ENCODE measurements at regions not wholly inside any gene's neighbourhood (a gene's known extent, or its start where the extent isn't known, plus 50 kb on each side); places are given as distances from the start of the nearest gene placed in this dataset.

- no peak for DNase-seq
These were observed 219.3 kb upstream of the ARID1B start for GRCh38 chr6:156557911-156558259.

- no peak for DNase-seq
These were observed 219.8 kb upstream of the ARID1B start for GRCh38 chr6:156557251-156557910.

GRCh38 chr6:156556811-156557210, 220.4 kb upstream of the ARID1B start:
- DNase-seq = no peak

GRCh38 chr6:156555116-156555515, 222.1 kb upstream of the ARID1B start:
- DNase-seq = no peak

GRCh38 chr6:156554160-156554559, 223.0 kb upstream of the ARID1B start:
- no peak for DNase-seq

GRCh38 chr6:156552849-156553248, 224.3 kb upstream of the ARID1B start:
- no peak for DNase-seq

GRCh38 chr6:156550949-156551348, 226.2 kb upstream of the ARID1B start:
- DNase-seq = no peak

- DNase-seq = no peak
These were observed 231.2 kb upstream of the ARID1B start for GRCh38 chr6:156545931-156546330.

- no peak for DNase-seq
These were observed 232.2 kb upstream of the ARID1B start for GRCh38 chr6:156545021-156545420.

GRCh38 chr6:156544046-156544445, 233.1 kb upstream of the ARID1B start:
- no peak for DNase-seq

- no peak for DNase-seq
These were observed 233.7 kb upstream of the ARID1B start for GRCh38 chr6:156543431-156543830.

GRCh38 chr6:156538875-156539660, 238.1 kb upstream of the ARID1B start:
- DNase-seq = no peak

GRCh38 chr6:156534594-156534993, 242.6 kb upstream of the ARID1B start:
- no peak for DNase-seq

GRCh38 chr6:156533872-156534524, 243.2 kb upstream of the ARID1B start:
- no peak for DNase-seq

- no peak for DNase-seq
These were observed 251.1 kb upstream of the ARID1B start for GRCh38 chr6:156526081-156526480.

GRCh38 chr6:156525541-156525940, 251.6 kb upstream of the ARID1B start:
- DNase-seq = no peak

- DNase-seq = no peak
These were observed 257.2 kb upstream of the ARID1B start for GRCh38 chr6:156519940-156520339.

- no peak for DNase-seq
These were observed 260.1 kb upstream of the ARID1B start for GRCh38 chr6:156517088-156517487.

- DNase-seq = no peak
These were observed 261.9 kb upstream of the ARID1B start for GRCh38 chr6:156515242-156515641.

GRCh38 chr6:156513504-156513903, 263.7 kb upstream of the ARID1B start:
- no peak for DNase-seq

- DNase-seq = no peak
These were observed 265.6 kb upstream of the ARID1B start for GRCh38 chr6:156511570-156511969.

- no peak for DNase-seq
These were observed 266.1 kb upstream of the ARID1B start for GRCh38 chr6:156511051-156511450.

GRCh38 chr6:156510242-156510641, 266.9 kb upstream of the ARID1B start:
- DNase-seq = no peak

- DNase-seq = no peak
These were observed 267.7 kb upstream of the ARID1B start for GRCh38 chr6:156509496-156509895.
